NB4 (cell line): ENCODE measurements at regions not wholly inside any gene's neighbourhood (a gene's known extent, or its start where the extent isn't known, plus 50 kb on each side); places are given as distances from the start of the nearest gene placed in this dataset.

Source experiments
- MYC ChIP-seq: IDR thresholded peaks from 2 replicates; pipeline ENCODE4 v1.6.1; 2011; ENCODE audit warnings: low read depth, low read length
- POLR2A ChIP-seq: IDR thresholded peaks from 2 replicates; pipeline ENCODE4 v1.6.1; 2011; ENCODE audit warnings: mild to moderate bottlenecking; ENCODE audit not compliant: insufficient read length; ENCODE audit errors: extremely low read depth
- TF ChIP-seq, protein P1 (sequence below): IDR thresholded peaks from one replicate; pipeline ENCODE4 v1.5.1; 2012; ENCODE audit warnings: low read depth, low read length
- TF ChIP-seq, protein P2 (sequence below): IDR thresholded peaks from 2 replicates; pipeline ENCODE4 v1.6.1; 2011; ENCODE audit warnings: low read depth, low read length

DNA sequence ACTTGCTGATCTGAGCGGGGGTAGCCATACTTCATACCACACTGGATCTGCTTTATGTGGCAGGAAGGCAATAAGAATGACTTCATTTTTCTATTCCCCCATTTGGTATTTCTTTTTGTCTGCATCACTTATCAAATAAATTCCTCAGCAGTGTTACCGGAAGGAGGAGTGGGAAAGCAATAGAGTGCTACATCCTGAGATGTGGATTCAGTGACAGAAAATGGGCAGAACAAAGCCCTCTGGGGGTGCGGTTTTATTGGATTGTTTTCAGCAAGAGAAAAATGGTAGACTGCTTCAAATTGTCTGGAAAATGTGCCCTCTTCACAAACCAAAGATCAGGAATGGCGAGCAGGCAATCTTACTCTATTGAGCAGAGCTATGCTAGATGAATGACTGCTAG lies 751.9 kb upstream of the NEGR1 start:
- TF ChIP-seq, protein P1, sequence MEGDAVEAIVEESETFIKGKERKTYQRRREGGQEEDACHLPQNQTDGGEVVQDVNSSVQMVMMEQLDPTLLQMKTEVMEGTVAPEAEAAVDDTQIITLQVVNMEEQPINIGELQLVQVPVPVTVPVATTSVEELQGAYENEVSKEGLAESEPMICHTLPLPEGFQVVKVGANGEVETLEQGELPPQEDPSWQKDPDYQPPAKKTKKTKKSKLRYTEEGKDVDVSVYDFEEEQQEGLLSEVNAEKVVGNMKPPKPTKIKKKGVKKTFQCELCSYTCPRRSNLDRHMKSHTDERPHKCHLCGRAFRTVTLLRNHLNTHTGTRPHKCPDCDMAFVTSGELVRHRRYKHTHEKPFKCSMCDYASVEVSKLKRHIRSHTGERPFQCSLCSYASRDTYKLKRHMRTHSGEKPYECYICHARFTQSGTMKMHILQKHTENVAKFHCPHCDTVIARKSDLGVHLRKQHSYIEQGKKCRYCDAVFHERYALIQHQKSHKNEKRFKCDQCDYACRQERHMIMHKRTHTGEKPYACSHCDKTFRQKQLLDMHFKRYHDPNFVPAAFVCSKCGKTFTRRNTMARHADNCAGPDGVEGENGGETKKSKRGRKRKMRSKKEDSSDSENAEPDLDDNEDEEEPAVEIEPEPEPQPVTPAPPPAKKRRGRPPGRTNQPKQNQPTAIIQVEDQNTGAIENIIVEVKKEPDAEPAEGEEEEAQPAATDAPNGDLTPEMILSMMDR, result no peak
- TF ChIP-seq, protein P2, sequence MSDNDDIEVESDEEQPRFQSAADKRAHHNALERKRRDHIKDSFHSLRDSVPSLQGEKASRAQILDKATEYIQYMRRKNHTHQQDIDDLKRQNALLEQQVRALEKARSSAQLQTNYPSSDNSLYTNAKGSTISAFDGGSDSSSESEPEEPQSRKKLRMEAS, result no peak
- TF ChIP-seq POLR2A (no peak), MYC (no peak)
